ELR (cell line): ENCODE measurements at regions not wholly inside any gene's neighbourhood (a gene's known extent, or its start where the extent isn't known, plus 50 kb on each side); places are given as distances from the start of the nearest gene placed in this dataset.
"Not testable (repeated sequence)": the region's sequence is repeated elsewhere in the genome, so short reads cannot be mapped to it uniquely, and the experiment has no call there.

Experiments
- DNase-seq: peaks from one replicate; pipeline ENCODE4 v3.0.0-alpha.2; 2015; ENCODE audit warnings: low read depth

GRCh38 chr5:84885485-84886258, 501.0 kb upstream of the EDIL3 start:
- DNase-seq, result no peak

- no peak for DNase-seq
Measured at GRCh38 chr5:84881737-84882136, 497.1 kb upstream of the EDIL3 start.

GRCh38 chr5:84874196-84874595, 489.5 kb upstream of the EDIL3 start:
- no peak for DNase-seq

- no peak for DNase-seq
Measured at GRCh38 chr5:84872768-84873167, 488.1 kb upstream of the EDIL3 start.

- DNase-seq, result no peak
Measured at GRCh38 chr5:84870369-84870768, 485.7 kb upstream of the EDIL3 start.

- DNase-seq, result no peak
Measured at GRCh38 chr5:84869675-84870074, 485.0 kb upstream of the EDIL3 start.

GRCh38 chr5:84863936-84864335, 479.3 kb upstream of the EDIL3 start:
- DNase-seq, result not testable (repeated sequence)

- DNase-seq, result no peak
Measured at GRCh38 chr5:84863020-84863419, 478.3 kb upstream of the EDIL3 start.

- DNase-seq, result no peak
Measured at GRCh38 chr5:84862132-84862531, 477.5 kb upstream of the EDIL3 start.

- no peak for DNase-seq
Measured at GRCh38 chr5:84861306-84861705, 476.6 kb upstream of the EDIL3 start.

GRCh38 chr5:84859056-84859455, 474.4 kb upstream of the EDIL3 start:
- no peak for DNase-seq

- DNase-seq, result no peak
Measured at GRCh38 chr5:84831701-84832100, 447.0 kb upstream of the EDIL3 start.

- no peak for DNase-seq
Measured at GRCh38 chr5:84830265-84830664, 445.6 kb upstream of the EDIL3 start.

GRCh38 chr5:84825606-84826005, 440.9 kb upstream of the EDIL3 start:
- DNase-seq, result peak; percentile 2

GRCh38 chr5:84821924-84822323, 437.2 kb upstream of the EDIL3 start:
- no peak for DNase-seq

GRCh38 chr5:84817953-84818352, 433.3 kb upstream of the EDIL3 start:
- no peak for DNase-seq

GRCh38 chr5:84816746-84817547, 432.3 kb upstream of the EDIL3 start:
- DNase-seq, result no peak

GRCh38 chr5:84816160-84816559, 431.5 kb upstream of the EDIL3 start:
- no peak for DNase-seq

- no peak for DNase-seq
Measured at GRCh38 chr5:84805473-84805872, 420.8 kb upstream of the EDIL3 start.

GRCh38 chr5:84796399-84796798, 411.7 kb upstream of the EDIL3 start:
- no peak for DNase-seq

- DNase-seq, result no peak
Measured at GRCh38 chr5:84794486-84795035, 409.9 kb upstream of the EDIL3 start.

- DNase-seq, result no peak
Measured at GRCh38 chr5:84791730-84792129, 407.1 kb upstream of the EDIL3 start.

GRCh38 chr5:84791138-84791537, 406.5 kb upstream of the EDIL3 start:
- no peak for DNase-seq
